Heart left ventricle (tissue), 16 donors: ENCODE measurements at regions not wholly inside any gene's neighbourhood (a gene's known extent, or its start where the extent isn't known, plus 50 kb on each side); places are given as distances from the start of the nearest gene placed in this dataset.
"Not testable (repeated sequence)": the region's sequence is repeated elsewhere in the genome, so short reads cannot be mapped to it uniquely, and the experiment has no call there.

ENCODE experiments used
- ATAC-seq, 4 donors: fragments of 200-7000 bp; cut with Tn5 transposase; one replicate each; pipeline ENCODE4 v1.9.1; 2020 to 2022; ENCODE audit warnings: moderate library complexity in 4 of 4, mild to moderate bottlenecking in 3 of 4, moderate number of reproducible peaks in 1 of 4
- DNase-seq, 5 donors: peaks; one replicate each; pipeline ENCODE4 v3.0.0-alpha.2; 2020
- H3K27ac ChIP-seq, 12 donors: fragments of 200-600 bp; sonication (generic) in 4 of 12; one replicate each; pipeline versions ENCODE4 v1.5.0 to v1.8.0; 2016 to 2022; ENCODE audit warnings: mild to moderate bottlenecking in 2 of 12
- H3K27me3 ChIP-seq, 9 donors: fragments of 200-600 bp; sonication (generic) in 2 of 9; one replicate each; pipeline versions ENCODE4 v1.5.1 to v1.8.0; 2016 to 2022; ENCODE audit warnings: mild to moderate bottlenecking in 3 of 9
- H3K36me3 ChIP-seq, 9 donors: fragments of 200-600 bp; sonication (generic) in 2 of 9; one replicate each; pipeline versions ENCODE4 v1.5.0 to v1.8.0; 2018 to 2022; ENCODE audit warnings: mild to moderate bottlenecking in 2 of 9
- H3K4me1 ChIP-seq, 12 donors: fragments of 200-600 bp; sonication (generic) in 4 of 12; one replicate each; pipeline versions ENCODE4 v1.5.0 to v1.8.0; 2016 to 2022; ENCODE audit warnings: mild to moderate bottlenecking in 3 of 12
- H3K4me3 ChIP-seq, 12 donors: fragments of 200-600 bp; sonication (generic) in 4 of 12; one replicate each; pipeline versions ENCODE4 v1.5.0 to v1.8.0; 2017 to 2022; ENCODE audit warnings: mild to moderate bottlenecking in 9 of 12, moderate library complexity in 4 of 12
- H3K9me3 ChIP-seq, 12 donors: fragments of 200-600 bp; sonication (generic) in 4 of 12; one replicate each; pipeline versions ENCODE4 v1.5.0 to v1.8.0; 2016 to 2022; ENCODE audit warnings: mild to moderate bottlenecking in 1 of 12
- CTCF ChIP-seq, 12 donors: fragments of 200-600 bp; sonication (generic) in 4 of 12; IDR thresholded peaks; one replicate each; pipeline versions ENCODE4 v1.5.0 to v1.8.0; 2018 to 2022; ENCODE audit warnings: antibody characterized with exemption in 12 of 12, mild to moderate bottlenecking in 5 of 12
- POLR2A ChIP-seq, 2 donors: fragments of 450-650 bp; IDR thresholded peaks; one replicate each; pipeline ENCODE4 v1.6.1; 2017; ENCODE audit warnings: antibody characterized with exemption in 2 of 2, mild to moderate bottlenecking in 2 of 2, moderate library complexity in 2 of 2
- WGBS, 4 donors: extraction: QIAGEN DNeasy Blood & Tissue Kit in 2 of 4; methylation state at CpG; one replicate each; pipeline versions ENCODE4 v1.1.5 to v1.1.7; 2013 to 2018; 5-methylcytosine and 5-hydroxymethylcytosine counted together
- intact Hi-C, 10 donors: fragments of 100-400 bp; cut with DNase I; formaldehyde crosslinking; loops; one replicate each; pipeline versions ENCODE4 v1.11.1 to v1.14.2; 2022
- donor health status: ischemic (EF 13 %, LVEDD 7.1; RV severe dilation, severe dysfunction).
- donor health status: healthy with polysubstance abuse.
- donor health status: DM: no; HTN: yes; CAD: no.
- donor health status: DM: no; HTN: no; CAD: no.
- donor health status: ischemic (EF 25% LVEDD 6.9; RV normal size, moderate dysfunction).
- donor health status: ischemic (EF 25% LVEDD 5.7; RV mildly dilated, moderate dysfunction).
- donor health status: healthy.
- donor health status: DM: yes; HTN: yes; CAD: no.
- donor health status: ischemic (EF 35%, LVEDD 5.7; RV mildly dilated, moderate dysfunction).
- donor health status: nonischemic (EF 11% LVEDD 7.7; RV severe dilation, severe dysfunction).
- donor health status: DM: yes; HTN: yes; CAD: no.
- donor health status: PGD.
- donor health status: ischemic (EF 29% LVEDD 5.4; RV normal size, mild dysfunction).
- donor health status: nonischemic (EF 23%, LVEDD 6.1; RV moderate dilation, normal function).

GRCh38 chr12:43226151-43226550 is 325.9 kb downstream of the ADAMTS20 start:
- Histone ChIP-seq H3K36me3 (no peaks in the 10 kb centered on the region), H3K9me3 (no peaks in the 10 kb centered on the region), H3K4me1 (no peaks in the 10 kb centered on the region), H3K4me3 (no peak overlapping the region), H3K27me3 (no peaks in the 10 kb centered on the region), H3K27ac (no peak overlapping the region)
- 95 to 98% (median 96%) methylated on average over 2 of the region's 2 CpGs for whole genome bisulfite sequencing, 4 donors
- intact Hi-C loops = no loop called here
- no peak for TF ChIP-seq CTCF (IDR thresholded peaks at IDR 0.05)
- TF ChIP-seq POLR2A (IDR thresholded peaks at IDR 0.05) = no peak
- ATAC-seq = no peak
- no peak for DNase-seq

GRCh38 chr12:43224190-43224805 is 327.7 kb downstream of the ADAMTS20 start:
- intact Hi-C loops, H3K4me3 ChIP-seq, H3K27ac ChIP-seq, H3K36me3 ChIP-seq, H3K9me3 ChIP-seq, DNase-seq, H3K4me1 ChIP-seq, H3K27me3 ChIP-seq, ATAC-seq: not testable (repeated sequence)
- WGBS, 4 donors = 89 to 96% (median 95%) methylated on average over 13 to 35 of the region's 36 CpGs

- no peaks in the 10 kb centered on the region for H3K27me3 ChIP-seq
- no peak overlapping the region for H3K4me3 ChIP-seq
- intact Hi-C loops = no loop called here
- no peaks in the 10 kb centered on the region for H3K36me3 ChIP-seq
- no peaks in the 10 kb centered on the region for H3K9me3 ChIP-seq
- 80 to 84% (median 83%) methylated on average over 3 of the region's 3 CpGs for WGBS, 4 donors
- TF ChIP-seq CTCF (IDR thresholded peaks at IDR 0.05) (no peak), POLR2A (IDR thresholded peaks at IDR 0.05) (no peak)
- no peak for DNase-seq
- no peaks in the 10 kb centered on the region for H3K4me1 ChIP-seq
- ATAC-seq = no peak
- H3K27ac ChIP-seq = no peak overlapping the region
Observed at GRCh38 chr12:43222796-43223195, 329.2 kb downstream of the ADAMTS20 start.

- DNase-seq (no peak), ATAC-seq (no peak)
- H3K36me3 ChIP-seq = no peaks in the 10 kb centered on the region
- H3K4me1 ChIP-seq = no peaks in the 10 kb centered on the region
- no peak for TF ChIP-seq POLR2A (IDR thresholded peaks at IDR 0.05)
- TF ChIP-seq CTCF (IDR thresholded peaks at IDR 0.05) = no peak
- H3K4me3 ChIP-seq = no peak overlapping the region
- no peaks in the 10 kb centered on the region for H3K9me3 ChIP-seq
- no peak overlapping the region for H3K27ac ChIP-seq
- 89 to 94% (median 91%) methylated on average over 4 of the region's 4 CpGs for WGBS, 4 donors
- intact Hi-C loops = no loop called here
- H3K27me3 ChIP-seq = no peaks in the 10 kb centered on the region
Observed at GRCh38 chr12:43221216-43221615, 330.8 kb downstream of the ADAMTS20 start.

- no peaks in the 10 kb centered on the region for H3K9me3 ChIP-seq
- no peak overlapping the region for H3K4me3 ChIP-seq
- H3K36me3 ChIP-seq = no peaks in the 10 kb centered on the region
- no peaks in the 10 kb centered on the region for H3K27me3 ChIP-seq
- H3K27ac ChIP-seq = no peak overlapping the region
- H3K4me1 ChIP-seq = peaks cover 0 to 8% (median 0%) of the 10 kb centered on the region in 12 donors
- ATAC-seq = no peak
- no peak for TF ChIP-seq CTCF (IDR thresholded peaks at IDR 0.05)
- no peak for TF ChIP-seq POLR2A (IDR thresholded peaks at IDR 0.05)
- intact Hi-C loops = no loop called here
- DNase-seq = no peak
- WGBS, 4 donors = 81 to 88% (median 85%) methylated on average over 1 of the region's 1 CpG
Observed at GRCh38 chr12:43216490-43216889, 335.5 kb downstream of the ADAMTS20 start.
